CD4-positive, alpha-beta T cell treated with Interleukin-4 for 4 hours (primary cell): ENCODE measurements at regions not wholly inside any gene's neighbourhood (a gene's known extent, or its start where the extent isn't known, plus 50 kb on each side); places are given as distances from the start of the nearest gene placed in this dataset.
"Not testable (repeated sequence)": the region's sequence is repeated elsewhere in the genome, so short reads cannot be mapped to it uniquely, and the experiment has no call there.

ENCODE experiments used
- DNase-seq: peaks from one replicate; pipeline ENCODE4 v3.0.0-alpha.2; 2020

DNA sequence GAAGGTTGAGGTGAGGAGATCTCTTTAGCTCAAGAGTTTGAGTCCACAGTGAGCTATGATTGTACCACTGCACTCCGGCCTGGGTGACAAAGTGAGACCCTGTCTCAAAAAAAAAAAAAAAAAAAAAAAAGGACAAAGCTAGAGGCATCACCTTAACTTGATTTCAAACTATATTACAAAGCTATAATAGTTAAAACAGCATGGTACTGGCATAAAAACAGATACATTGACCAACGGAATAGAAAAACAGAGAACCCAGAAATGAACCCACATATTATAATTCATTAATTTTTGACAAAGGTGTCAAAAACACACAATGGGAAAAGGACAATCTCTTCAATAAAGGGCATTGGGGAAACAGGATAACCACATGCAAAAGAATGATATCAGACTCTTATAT lies 50.8 kb upstream of the MBOAT1 start:
- no peak for DNase-seq

GRCh38 chr6:20265842-20266241 lies 53.6 kb upstream of the MBOAT1 start:
- DNase-seq: no peak

GRCh38 chr6:20266851-20267608 lies 54.8 kb upstream of the MBOAT1 start:
- DNase-seq: no peak

DNA sequence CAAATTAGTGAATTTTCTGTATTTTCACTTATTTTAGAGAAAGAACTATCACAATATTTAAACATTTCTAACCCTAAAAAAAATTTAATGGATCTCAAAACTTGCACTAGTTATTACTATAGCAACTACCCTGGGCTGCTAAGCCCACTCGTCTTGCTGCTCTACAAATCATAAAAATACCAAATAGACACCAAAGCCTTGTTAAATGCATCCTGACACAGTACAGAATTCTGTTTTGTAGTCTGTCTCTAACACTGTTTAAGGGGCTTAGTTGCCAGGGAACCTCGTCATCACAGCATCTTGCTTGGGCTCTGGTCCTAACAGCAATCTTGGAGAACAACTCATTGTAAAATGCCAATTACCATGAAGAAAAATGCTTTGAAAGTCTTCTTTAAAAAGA lies 56.9 kb upstream of the MBOAT1 start:
- no peak for DNase-seq

DNA sequence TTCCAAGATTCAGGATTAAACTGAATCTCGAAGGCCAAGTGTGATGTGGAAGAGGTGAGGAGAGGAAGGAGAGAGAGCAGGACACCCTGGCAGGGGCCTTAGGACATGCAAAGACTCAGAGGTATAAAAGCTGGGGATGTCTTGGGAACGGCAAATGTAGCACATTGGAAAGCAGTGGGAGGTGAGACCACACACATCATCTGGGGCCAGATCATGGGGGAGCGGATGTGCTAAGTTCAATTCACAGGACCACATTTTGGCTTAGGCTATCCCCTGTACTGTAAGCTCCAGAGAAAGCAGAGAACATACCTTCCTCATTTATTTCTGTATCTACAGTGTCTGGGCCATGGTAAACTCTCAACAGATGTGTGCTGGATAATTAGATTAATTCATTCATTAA lies 59.5 kb upstream of the MBOAT1 start:
- no peak for DNase-seq

GRCh38 chr6:20274137-20274536 lies 61.9 kb upstream of the MBOAT1 start:
- no peak for DNase-seq

DNA sequence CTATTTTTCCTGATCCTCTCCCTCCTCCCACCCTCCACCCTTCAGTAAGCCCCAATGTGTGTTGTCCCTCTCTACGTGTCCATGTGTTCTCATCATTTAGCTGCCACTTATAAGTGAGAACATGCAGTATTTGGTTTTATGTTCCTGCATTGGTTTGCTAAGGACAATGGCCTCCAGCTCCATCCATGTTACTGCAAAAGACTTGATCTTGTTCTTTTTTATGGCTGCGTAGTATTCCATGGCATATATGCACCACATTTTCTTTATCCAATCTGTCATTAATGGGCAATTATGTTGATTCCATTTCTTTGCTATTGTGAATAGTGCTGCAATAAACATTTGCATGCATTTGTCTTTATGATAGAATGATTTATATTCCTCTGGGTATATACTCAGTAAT lies 63.6 kb upstream of the MBOAT1 start:
- DNase-seq: not testable (repeated sequence)

GRCh38 chr6:20277724-20278123 lies 65.5 kb upstream of the MBOAT1 start:
- not testable (repeated sequence) for DNase-seq

DNA sequence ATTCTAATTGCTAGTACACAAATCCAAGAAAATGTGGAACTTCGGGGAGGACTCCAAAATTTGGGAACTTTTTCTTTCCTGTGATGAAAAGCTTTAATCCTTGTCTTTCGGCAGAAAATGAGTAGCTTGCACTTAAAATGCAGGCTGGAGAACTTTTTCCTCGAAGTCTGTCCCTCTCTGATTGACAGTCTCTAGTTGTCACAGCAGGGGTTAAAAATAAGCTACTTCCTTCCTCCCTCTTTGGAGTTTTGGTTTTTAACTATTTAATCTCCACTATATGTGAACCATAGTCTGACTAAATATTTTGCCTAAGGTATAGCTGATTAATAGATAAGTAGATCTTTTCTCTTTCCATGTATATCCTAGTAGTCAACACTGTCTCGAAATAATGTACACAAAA lies 66.8 kb upstream of the MBOAT1 start:
- no peak for DNase-seq

- no peak for DNase-seq
Observed at GRCh38 chr6:20279608-20280287, 67.5 kb upstream of the MBOAT1 start.

DNA sequence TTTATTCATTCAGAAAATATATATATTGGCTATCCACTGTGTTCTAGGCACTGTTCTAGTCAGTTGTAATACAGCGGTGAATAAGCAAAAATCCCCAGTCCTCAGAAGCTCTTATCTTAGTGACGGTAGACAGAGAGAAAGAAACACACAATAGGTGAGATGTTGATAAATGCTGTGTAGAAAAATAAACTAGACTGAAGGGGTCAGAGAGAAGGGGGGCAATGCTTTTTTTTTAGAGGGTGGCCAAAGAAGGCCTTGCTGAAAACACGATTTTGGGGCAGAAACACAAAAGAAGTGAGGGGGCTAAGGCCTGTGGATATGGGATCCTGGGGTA lies 68.0 kb upstream of the MBOAT1 start:
- no peak for DNase-seq

DNA sequence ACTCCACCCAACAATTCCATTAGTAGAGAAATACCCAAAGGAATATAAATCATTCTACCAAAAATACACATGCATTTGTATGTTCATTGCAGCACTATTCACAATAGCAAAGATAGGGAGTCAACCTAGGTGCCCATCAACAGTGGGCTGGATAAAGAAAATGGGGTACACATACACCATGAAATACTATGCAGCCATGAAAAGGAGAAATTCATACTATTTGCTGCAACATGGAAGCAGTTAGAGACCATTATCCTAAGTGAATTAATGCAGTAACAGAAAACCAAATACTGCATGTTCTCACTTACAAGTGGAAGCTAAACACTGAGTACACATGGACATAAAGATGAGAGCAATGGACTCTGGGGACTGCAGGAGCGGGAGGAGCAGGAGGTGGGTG lies 72.4 kb upstream of the MBOAT1 start:
- DNase-seq: no peak

- no peak for DNase-seq
Observed at GRCh38 chr6:20286968-20287565, 74.8 kb upstream of the MBOAT1 start.

DNA sequence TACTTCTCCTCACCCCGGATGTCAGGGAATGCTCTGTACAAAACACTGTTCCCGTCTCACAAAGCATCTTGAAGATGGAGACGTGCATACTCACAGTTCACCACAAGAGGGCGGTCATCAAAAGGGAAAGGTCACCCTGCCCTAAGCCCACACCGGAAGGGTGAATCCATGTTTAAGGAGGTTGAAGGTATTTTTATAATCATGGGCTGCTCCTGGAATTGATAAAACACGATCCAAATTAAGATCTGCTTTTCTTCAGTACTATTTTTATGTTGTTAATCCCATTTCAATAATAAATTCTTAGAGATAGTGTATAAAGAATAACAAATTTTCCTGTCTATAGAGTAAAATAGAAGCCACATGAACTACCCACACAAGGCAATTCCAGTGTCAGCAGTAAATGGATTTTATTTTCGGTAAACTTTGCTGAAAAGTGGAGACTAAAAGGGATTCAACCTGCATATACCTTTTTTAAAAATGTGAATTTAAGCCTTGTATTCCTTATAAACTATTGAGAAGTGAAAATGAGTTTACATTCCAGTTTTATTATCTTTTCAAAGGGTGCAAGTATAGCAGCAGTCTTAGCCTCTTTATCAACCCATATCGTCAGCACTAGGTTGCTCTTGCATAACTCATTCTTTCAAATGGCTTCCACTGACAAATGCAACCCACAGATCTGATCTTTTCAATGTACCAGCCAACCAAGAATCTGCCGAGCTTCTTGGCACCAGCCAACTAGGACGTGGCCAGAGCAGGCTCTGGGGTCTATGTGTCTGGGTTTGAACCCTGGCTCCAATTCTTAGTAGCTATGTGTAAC lies 79.7 kb upstream of the MBOAT1 start:
- peak; percentile 79 for DNase-seq

- peak; percentile 9 for DNase-seq
Observed at GRCh38 chr6:20292905-20293304, 80.6 kb upstream of the MBOAT1 start.

DNA sequence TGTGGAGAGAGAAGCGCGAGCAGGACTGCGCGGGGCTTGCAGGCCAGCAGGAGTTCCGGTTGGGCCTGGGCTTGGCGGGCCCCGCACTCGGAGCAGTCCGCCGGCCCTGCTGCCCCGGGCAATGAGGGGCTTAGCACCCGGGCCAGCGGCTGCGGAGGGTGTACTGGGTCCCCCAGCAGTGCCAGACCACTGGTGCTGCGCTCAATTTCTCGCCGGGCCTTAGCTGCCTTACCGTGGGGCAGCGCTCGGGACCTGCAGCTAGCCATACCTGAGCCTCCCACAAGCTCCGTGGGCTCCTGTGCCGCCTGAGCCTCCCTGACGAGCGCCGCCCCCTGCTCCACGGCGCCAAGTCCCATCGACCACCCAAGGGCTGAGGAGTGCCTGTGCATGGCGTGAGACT lies 89.0 kb upstream of the MBOAT1 start:
- DNase-seq: no peak

- DNase-seq: no peak
Observed at GRCh38 chr6:20302168-20302567, 89.9 kb upstream of the MBOAT1 start.

GRCh38 chr6:20302702-20303251 lies 90.5 kb upstream of the MBOAT1 start:
- no peak for DNase-seq

GRCh38 chr6:20306491-20306890 lies 94.2 kb upstream of the MBOAT1 start:
- DNase-seq: no peak

DNA sequence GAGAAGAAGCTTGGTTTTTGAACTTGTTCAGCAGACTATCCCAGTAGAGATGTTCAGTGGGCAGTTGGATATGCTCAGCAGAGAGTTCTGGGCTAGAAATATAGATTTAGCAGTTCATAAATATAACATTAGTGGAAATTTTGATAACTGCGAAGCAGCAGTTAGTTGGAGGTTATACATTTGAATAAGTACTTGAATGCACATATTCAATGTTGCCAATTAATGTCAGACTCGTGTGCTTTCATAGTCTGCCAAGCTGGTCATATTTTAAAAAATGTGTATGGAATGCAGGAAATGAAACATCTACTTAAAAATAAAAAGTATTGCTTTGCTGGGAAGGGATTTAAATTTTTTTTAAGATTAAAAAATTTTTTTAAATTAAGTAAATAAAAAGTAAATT lies 92.5 kb upstream of the E2F3 start:
- DNase-seq: no peak

DNA sequence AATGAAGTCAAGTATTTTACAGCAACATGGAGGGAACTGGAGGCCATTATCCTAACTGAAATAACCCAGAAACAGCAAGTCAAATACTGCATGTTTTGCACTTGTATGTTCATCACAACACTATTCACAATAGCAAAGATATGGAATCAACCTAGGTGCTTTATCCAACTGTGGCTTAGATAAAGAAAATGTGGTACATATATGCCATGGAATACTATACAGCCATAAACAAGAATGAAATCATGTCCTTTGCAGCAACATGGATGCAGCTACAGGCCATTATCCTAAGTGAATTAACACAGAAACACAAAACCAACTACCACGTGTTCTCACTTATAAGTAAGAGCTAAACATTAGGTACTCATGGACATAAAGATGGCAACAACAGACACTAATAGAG lies 91.5 kb upstream of the E2F3 start:
- no peak for DNase-seq

- DNase-seq: no peak
Observed at GRCh38 chr6:20312606-20313005, 89.1 kb upstream of the E2F3 start.

DNA sequence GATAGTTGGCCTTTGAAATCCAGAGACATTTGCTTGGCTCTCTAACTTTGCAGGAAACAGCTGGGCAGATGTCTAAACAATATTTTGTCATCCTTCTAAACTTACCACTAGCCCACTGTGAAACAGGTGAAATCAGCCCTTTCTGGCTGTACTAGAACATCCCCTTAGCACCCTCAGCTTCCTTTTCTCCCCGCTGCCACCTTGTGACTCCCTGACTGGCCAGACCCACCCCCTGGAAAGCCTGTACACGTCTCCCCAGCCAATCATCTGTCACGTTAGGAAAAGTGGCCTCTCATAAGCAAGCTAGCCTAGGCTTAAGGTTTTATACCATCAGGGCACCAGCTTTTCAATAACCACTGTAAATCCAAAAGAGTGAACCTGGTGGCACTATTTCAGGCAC lies 88.6 kb upstream of the E2F3 start:
- DNase-seq: no peak
